H7 (cell line): ENCODE measurements at regions not wholly inside any gene's neighbourhood (a gene's known extent, or its start where the extent isn't known, plus 50 kb on each side); places are given as distances from the start of the nearest gene placed in this dataset.

Experiments used
- DNase-seq: peaks from one replicate; pipeline ENCODE4 v3.0.0; 2012
- H3K27me3 ChIP-seq: 2 replicates; pipeline ENCODE4 v1.6.0; 2011; ENCODE audit warnings: mild to moderate bottlenecking, low read length; ENCODE audit not compliant: control insufficient read depth, insufficient read depth
- H3K36me3 ChIP-seq: replicated peaks from 2 replicates; pipeline ENCODE4 v1.5.1; 2011; ENCODE audit warnings: low read length; ENCODE audit not compliant: control insufficient read depth, insufficient read depth
- H3K4me3 ChIP-seq: 2 replicates; pipeline ENCODE4 v1.5.1; 2011; ENCODE audit warnings: low read depth, mild to moderate bottlenecking, control low read depth, low read length, moderate library complexity; ENCODE audit not compliant: insufficient read depth

GRCh38 chr10:6889718-6890117 lies 309.6 kb upstream of the PRKCQ start:
- H3K27me3 ChIP-seq: no peaks in the 10 kb centered on the region
- H3K36me3 ChIP-seq: no peaks in the 10 kb centered on the region
- H3K4me3 ChIP-seq: no peak overlapping the region
- DNase-seq: no peak

- Histone ChIP-seq H3K27me3 (no peaks in the 10 kb centered on the region), H3K4me3 (no peak overlapping the region), H3K36me3 (no peaks in the 10 kb centered on the region)
- DNase-seq: no peak
Observed at GRCh38 chr10:6888434-6888833, 308.4 kb upstream of the PRKCQ start.

- no peak for DNase-seq
- no peaks in the 10 kb centered on the region for H3K27me3 ChIP-seq
- H3K4me3 ChIP-seq: no peak overlapping the region
- no peaks in the 10 kb centered on the region for H3K36me3 ChIP-seq
Observed at GRCh38 chr10:6885284-6885683, 305.2 kb upstream of the PRKCQ start.

GRCh38 chr10:6881987-6882386 lies 301.9 kb upstream of the PRKCQ start:
- Histone ChIP-seq H3K27me3 (no peaks in the 10 kb centered on the region), H3K4me3 (no peak overlapping the region), H3K36me3 (no peaks in the 10 kb centered on the region)
- DNase-seq: no peak

GRCh38 chr10:6877722-6878392 lies 297.8 kb upstream of the PRKCQ start:
- no peaks in the 10 kb centered on the region for H3K27me3 ChIP-seq
- peak; percentile 41 for DNase-seq

GRCh38 chr10:6877336-6877721 lies 297.3 kb upstream of the PRKCQ start:
- Histone ChIP-seq H3K4me3 (no peak overlapping the region), H3K27me3 (no peaks in the 10 kb centered on the region), H3K36me3 (no peaks in the 10 kb centered on the region)
- no peak for DNase-seq

More at GRCh38 chr10:6877722-6878392, 297.8 kb upstream of the PRKCQ start:
- Histone ChIP-seq H3K4me3 (no peak overlapping the region), H3K36me3 (no peaks in the 10 kb centered on the region)

GRCh38 chr10:6875269-6875865 lies 295.3 kb upstream of the PRKCQ start:
- Histone ChIP-seq H3K27me3 (no peaks in the 10 kb centered on the region), H3K36me3 (no peaks in the 10 kb centered on the region), H3K4me3 (no peak overlapping the region)
- DNase-seq: no peak

- DNase-seq: no peak
- H3K4me3 ChIP-seq: no peak overlapping the region
- no peaks in the 10 kb centered on the region for H3K27me3 ChIP-seq
- no peaks in the 10 kb centered on the region for H3K36me3 ChIP-seq
Observed at GRCh38 chr10:6871128-6871527, 291.1 kb upstream of the PRKCQ start.

- no peaks in the 10 kb centered on the region for H3K27me3 ChIP-seq
Observed at GRCh38 chr10:6868036-6868725, 288.1 kb upstream of the PRKCQ start.

GRCh38 chr10:6866757-6867156 lies 286.7 kb upstream of the PRKCQ start:
- no peak for DNase-seq
- no peaks in the 10 kb centered on the region for H3K36me3 ChIP-seq
- H3K4me3 ChIP-seq: no peak overlapping the region
- no peaks in the 10 kb centered on the region for H3K27me3 ChIP-seq

More at GRCh38 chr10:6868036-6868725, 288.1 kb upstream of the PRKCQ start:
- no peak for DNase-seq
- no peaks in the 10 kb centered on the region for H3K36me3 ChIP-seq
- no peak overlapping the region for H3K4me3 ChIP-seq

GRCh38 chr10:6864142-6864541 lies 284.1 kb upstream of the PRKCQ start:
- Histone ChIP-seq H3K4me3 (no peak overlapping the region), H3K36me3 (no peaks in the 10 kb centered on the region), H3K27me3 (no peaks in the 10 kb centered on the region)
- no peak for DNase-seq

GRCh38 chr10:6863381-6863780 lies 283.3 kb upstream of the PRKCQ start:
- Histone ChIP-seq H3K4me3 (no peak overlapping the region), H3K36me3 (no peaks in the 10 kb centered on the region), H3K27me3 (no peaks in the 10 kb centered on the region)
- DNase-seq: no peak

GRCh38 chr10:6850452-6850851 lies 270.4 kb upstream of the PRKCQ start:
- Histone ChIP-seq H3K36me3 (no peaks in the 10 kb centered on the region), H3K4me3 (no peak overlapping the region), H3K27me3 (no peaks in the 10 kb centered on the region)
- DNase-seq: no peak

GRCh38 chr10:6847561-6847960 lies 267.5 kb upstream of the PRKCQ start:
- no peaks in the 10 kb centered on the region for H3K36me3 ChIP-seq
- no peaks in the 10 kb centered on the region for H3K27me3 ChIP-seq
- H3K4me3 ChIP-seq: no peak overlapping the region
- no peak for DNase-seq
